ENCODE measurements at regions not wholly inside any gene's neighbourhood (a gene's known extent, or its start where the extent isn't known, plus 50 kb on each side); places are given as distances from the start of the nearest gene placed in this dataset.

- no peak for TF ChIP-seq USF1 (IDR thresholded peaks at IDR 0.05)
- no peak for TF ChIP-seq MAX (IDR thresholded peaks at IDR 0.05)
- no peak for TF ChIP-seq TEAD4 (IDR thresholded peaks at IDR 0.05)
- no peak for TF ChIP-seq NFIC (IDR thresholded peaks at IDR 0.05)
- TF ChIP-seq RAD21 (IDR thresholded peaks at IDR 0.05; ENCODE audit: low read depth): no peak
- TF ChIP-seq CEBPB (IDR thresholded peaks at IDR 0.05): no peak
These were observed 221.1 kb upstream of the NUDT12 start for GRCh38 chr5:103783669-103784068.

- no peak for TF ChIP-seq CEBPB (IDR thresholded peaks at IDR 0.05)
- no peak for TF ChIP-seq CREB1 (IDR thresholded peaks at IDR 0.05; ENCODE audit: low read depth)
- no peak for TF ChIP-seq TEAD4 (IDR thresholded peaks at IDR 0.05)
- TF ChIP-seq USF1 (IDR thresholded peaks at IDR 0.05): no peak
- TF ChIP-seq NFIC (IDR thresholded peaks at IDR 0.05): no peak
- TF ChIP-seq REST (IDR thresholded peaks at IDR 0.05; ENCODE audit: low read depth): no peak
- TF ChIP-seq EGR1 (IDR thresholded peaks at IDR 0.05): no peak
- TF ChIP-seq EP300 (IDR thresholded peaks at IDR 0.05; ENCODE audit: borderline replicate concordance): no peak
- no peak for TF ChIP-seq FOXM1 (IDR thresholded peaks at IDR 0.05; ENCODE audit: borderline replicate concordance, low read depth)
- TF ChIP-seq TAF1 (IDR thresholded peaks at IDR 0.05; ENCODE audit: low read depth): no peak
These were observed 218.2 kb upstream of the NUDT12 start for GRCh38 chr5:103780794-103781193.

GRCh38 chr5:103774721-103775120 lies 212.1 kb upstream of the NUDT12 start:
- no peak for TF ChIP-seq CEBPB (IDR thresholded peaks at IDR 0.05)

GRCh38 chr5:103772248-103772647 lies 209.7 kb upstream of the NUDT12 start:
- no peak for TF ChIP-seq CEBPB (IDR thresholded peaks at IDR 0.05)
- TF ChIP-seq REST (IDR thresholded peaks at IDR 0.05; ENCODE audit: low read depth): no peak
- no peak for TF ChIP-seq TCF12 (IDR thresholded peaks at IDR 0.05; ENCODE audit: low read depth)
- no peak for TF ChIP-seq TAF1 (IDR thresholded peaks at IDR 0.05; ENCODE audit: low read depth)
- no peak for TF ChIP-seq FOXM1 (IDR thresholded peaks at IDR 0.05; ENCODE audit: borderline replicate concordance, low read depth)
- no peak for TF ChIP-seq NFIC (IDR thresholded peaks at IDR 0.05)
- no peak for TF ChIP-seq MAX (IDR thresholded peaks at IDR 0.05)
- no peak for TF ChIP-seq TEAD4 (IDR thresholded peaks at IDR 0.05)
- TF ChIP-seq ZBTB7A (IDR thresholded peaks at IDR 0.05; ENCODE audit: low read depth): no peak
- no peak for TF ChIP-seq EP300 (IDR thresholded peaks at IDR 0.05; ENCODE audit: borderline replicate concordance)
- TF ChIP-seq YY1 (IDR thresholded peaks at IDR 0.05; ENCODE audit: low read depth): no peak
- TF ChIP-seq RAD21 (IDR thresholded peaks at IDR 0.05; ENCODE audit: low read depth): no peak
- no peak for TF ChIP-seq CREB1 (IDR thresholded peaks at IDR 0.05; ENCODE audit: low read depth)
- TF ChIP-seq EGR1 (IDR thresholded peaks at IDR 0.05): no peak

GRCh38 chr5:103764403-103764802 lies 201.8 kb upstream of the NUDT12 start:
- TF ChIP-seq REST (IDR thresholded peaks at IDR 0.05; ENCODE audit: low read depth) (no peak), FOXM1 (IDR thresholded peaks at IDR 0.05; ENCODE audit: borderline replicate concordance, low read depth) (no peak)

- TF ChIP-seq USF1 (IDR thresholded peaks at IDR 0.05) (no peak), EGR1 (IDR thresholded peaks at IDR 0.05) (no peak), FOXM1 (IDR thresholded peaks at IDR 0.05; ENCODE audit: borderline replicate concordance, low read depth) (no peak), RAD21 (IDR thresholded peaks at IDR 0.05; ENCODE audit: low read depth) (no peak), YY1 (IDR thresholded peaks at IDR 0.05; ENCODE audit: low read depth) (no peak), CREB1 (IDR thresholded peaks at IDR 0.05; ENCODE audit: low read depth) (no peak), REST (IDR thresholded peaks at IDR 0.05; ENCODE audit: low read depth) (no peak), TAF1 (IDR thresholded peaks at IDR 0.05; ENCODE audit: low read depth) (no peak), TEAD4 (IDR thresholded peaks at IDR 0.05) (no peak), CEBPB (IDR thresholded peaks at IDR 0.05) (no peak), ZBTB7A (IDR thresholded peaks at IDR 0.05; ENCODE audit: low read depth) (no peak), NFIC (IDR thresholded peaks at IDR 0.05) (no peak), MAX (IDR thresholded peaks at IDR 0.05) (no peak), EP300 (IDR thresholded peaks at IDR 0.05; ENCODE audit: borderline replicate concordance) (no peak), TCF12 (IDR thresholded peaks at IDR 0.05; ENCODE audit: low read depth) (no peak)
These were observed 196.4 kb upstream of the NUDT12 start for GRCh38 chr5:103758996-103759395.
